ENCODE measurements at regions not wholly inside any gene's neighbourhood (a gene's known extent, or its start where the extent isn't known, plus 50 kb on each side); places are given as distances from the start of the nearest gene placed in this dataset.

DNA sequence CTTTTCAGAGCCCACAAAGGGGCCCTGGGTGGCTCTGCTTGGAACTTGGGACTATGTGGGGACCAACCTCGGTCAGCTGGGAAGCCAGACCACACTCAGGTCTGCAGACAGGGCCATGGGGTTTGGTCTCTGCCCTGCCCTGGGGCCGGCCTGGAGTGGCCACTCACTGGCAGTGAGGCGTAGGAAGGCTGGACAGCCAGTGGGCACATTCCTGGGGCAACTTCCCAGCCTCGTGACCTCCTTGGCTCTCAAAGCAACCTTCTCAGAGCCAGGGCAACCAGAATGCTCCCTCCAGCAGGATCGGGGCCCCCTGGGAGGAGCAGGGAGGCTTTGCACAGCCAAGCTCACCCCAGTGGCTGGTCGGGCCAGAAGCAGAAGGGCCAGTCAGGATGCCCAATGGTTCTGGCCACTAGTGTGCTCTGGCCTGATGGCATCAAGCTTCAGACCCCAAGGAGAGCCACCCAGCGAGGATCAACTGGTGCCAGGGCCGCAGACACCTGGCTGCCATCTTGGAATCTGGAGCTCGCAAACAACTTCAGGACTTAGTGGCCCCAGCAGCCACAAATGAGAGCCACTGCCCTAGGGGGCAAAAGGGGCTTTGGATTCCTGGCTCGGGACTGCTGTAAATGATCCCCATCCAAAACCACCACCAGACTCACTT, 87.1 kb downstream of the MYEOV start:
- H3K27ac ChIP-seq: no peak overlapping the region
- DNase-seq: no peak
- H3K9me3 ChIP-seq: no peaks in the 10 kb centered on the region
- no peaks in the 10 kb centered on the region for H3K4me1 ChIP-seq
- intact Hi-C loops (cut with DNase I; ENCODE audit: low total_unique reads): no loop called here
- no peak overlapping the region for H3K4me3 ChIP-seq
- no peaks in the 10 kb centered on the region for H3K27me3 ChIP-seq
- no peak for TF ChIP-seq POLR2A (IDR thresholded peaks at IDR 0.05)
- TF ChIP-seq, protein P1, sequence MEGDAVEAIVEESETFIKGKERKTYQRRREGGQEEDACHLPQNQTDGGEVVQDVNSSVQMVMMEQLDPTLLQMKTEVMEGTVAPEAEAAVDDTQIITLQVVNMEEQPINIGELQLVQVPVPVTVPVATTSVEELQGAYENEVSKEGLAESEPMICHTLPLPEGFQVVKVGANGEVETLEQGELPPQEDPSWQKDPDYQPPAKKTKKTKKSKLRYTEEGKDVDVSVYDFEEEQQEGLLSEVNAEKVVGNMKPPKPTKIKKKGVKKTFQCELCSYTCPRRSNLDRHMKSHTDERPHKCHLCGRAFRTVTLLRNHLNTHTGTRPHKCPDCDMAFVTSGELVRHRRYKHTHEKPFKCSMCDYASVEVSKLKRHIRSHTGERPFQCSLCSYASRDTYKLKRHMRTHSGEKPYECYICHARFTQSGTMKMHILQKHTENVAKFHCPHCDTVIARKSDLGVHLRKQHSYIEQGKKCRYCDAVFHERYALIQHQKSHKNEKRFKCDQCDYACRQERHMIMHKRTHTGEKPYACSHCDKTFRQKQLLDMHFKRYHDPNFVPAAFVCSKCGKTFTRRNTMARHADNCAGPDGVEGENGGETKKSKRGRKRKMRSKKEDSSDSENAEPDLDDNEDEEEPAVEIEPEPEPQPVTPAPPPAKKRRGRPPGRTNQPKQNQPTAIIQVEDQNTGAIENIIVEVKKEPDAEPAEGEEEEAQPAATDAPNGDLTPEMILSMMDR (IDR thresholded peaks at IDR 0.05): no peak
- H3K36me3 ChIP-seq: no peaks in the 10 kb centered on the region

DNA sequence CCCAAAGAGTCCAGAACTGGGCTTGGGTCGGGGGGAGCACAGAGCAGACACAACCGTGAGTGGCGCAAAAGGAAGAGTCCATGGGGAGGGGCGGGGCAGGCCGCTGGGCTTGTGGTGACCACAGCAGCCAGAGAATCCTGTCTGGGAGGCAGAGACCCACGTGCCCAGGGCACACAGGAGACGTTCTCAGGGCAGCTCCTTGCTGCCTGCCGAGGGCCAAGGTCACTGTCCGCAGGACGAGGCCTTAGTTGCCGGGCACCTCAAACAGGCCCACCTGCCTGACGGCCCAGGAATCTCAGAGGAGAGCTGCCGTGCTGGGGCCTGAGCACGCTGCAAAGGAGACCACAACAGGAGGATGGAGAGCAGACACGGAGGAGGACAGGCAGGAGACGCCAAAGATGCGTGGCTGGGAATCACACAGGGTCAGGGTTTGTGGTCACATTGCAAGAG, 87.8 kb downstream of the MYEOV start:
- Histone ChIP-seq H3K27ac (no peak overlapping the region), H3K4me1 (no peaks in the 10 kb centered on the region), H3K4me3 (no peak overlapping the region), H3K9me3 (no peaks in the 10 kb centered on the region), H3K27me3 (no peaks in the 10 kb centered on the region), H3K36me3 (no peaks in the 10 kb centered on the region)
- no peak for TF ChIP-seq POLR2A (IDR thresholded peaks at IDR 0.05)
- TF ChIP-seq, protein P1 (IDR thresholded peaks at IDR 0.05): no peak
- no peak for DNase-seq
- intact Hi-C loops (cut with DNase I; ENCODE audit: low total_unique reads): no loop called here

DNA sequence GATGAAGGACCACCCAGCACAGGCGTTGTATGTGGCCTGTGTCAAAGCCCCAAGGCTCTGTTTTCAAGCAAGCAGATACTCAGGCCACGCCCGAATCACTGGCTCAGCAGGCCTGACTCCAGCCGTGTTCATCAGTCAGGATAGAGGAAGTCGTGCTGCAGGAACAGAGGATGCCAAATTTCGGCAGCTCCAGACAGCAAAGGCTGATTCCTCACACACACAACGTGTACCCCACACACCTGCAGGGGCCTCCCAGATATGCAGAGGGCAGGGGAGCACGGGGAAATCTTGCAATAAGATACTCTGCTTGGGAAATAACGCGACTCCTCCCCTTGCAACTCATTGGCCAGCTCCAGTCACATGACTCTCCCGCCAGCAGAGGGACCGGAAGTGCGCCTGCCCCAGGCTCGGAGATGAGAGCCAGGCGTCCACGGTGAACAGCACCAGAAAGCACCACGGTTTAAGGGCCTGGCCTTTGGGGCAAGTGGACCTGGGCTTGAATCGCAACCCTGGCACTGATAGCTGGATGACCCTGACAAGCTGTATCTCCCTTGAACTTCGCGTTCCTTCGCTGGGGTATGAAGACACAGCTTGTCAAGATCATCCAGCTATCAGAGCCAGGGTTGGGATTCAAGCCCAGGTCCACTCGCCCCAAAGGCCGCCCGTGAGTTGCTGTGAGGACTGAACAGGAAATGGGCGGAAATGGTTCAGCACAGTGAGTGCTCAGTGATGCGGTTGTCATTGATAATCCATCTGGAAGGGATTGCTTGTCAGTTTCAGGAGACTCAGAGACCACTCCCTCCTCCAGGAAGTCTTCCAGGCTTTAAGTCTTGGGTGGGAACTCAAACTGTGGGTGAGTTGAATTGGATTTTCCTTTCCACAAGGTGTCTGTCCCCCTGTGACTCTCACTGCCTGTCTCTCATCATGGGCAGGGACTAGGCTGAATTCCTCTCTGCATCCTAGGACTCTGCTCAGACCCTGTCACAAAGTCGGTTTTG, 88.5 kb downstream of the MYEOV start:
- Histone ChIP-seq H3K27me3 (no peaks in the 10 kb centered on the region), H3K36me3 (no peaks in the 10 kb centered on the region), H3K4me3 (no peak overlapping the region), H3K4me1 (no peaks in the 10 kb centered on the region), H3K27ac (no peak overlapping the region), H3K9me3 (no peaks in the 10 kb centered on the region)
- no peak for TF ChIP-seq POLR2A (IDR thresholded peaks at IDR 0.05)
- intact Hi-C loops (cut with DNase I; ENCODE audit: low total_unique reads): no loop called here
- no peak for DNase-seq

DNA sequence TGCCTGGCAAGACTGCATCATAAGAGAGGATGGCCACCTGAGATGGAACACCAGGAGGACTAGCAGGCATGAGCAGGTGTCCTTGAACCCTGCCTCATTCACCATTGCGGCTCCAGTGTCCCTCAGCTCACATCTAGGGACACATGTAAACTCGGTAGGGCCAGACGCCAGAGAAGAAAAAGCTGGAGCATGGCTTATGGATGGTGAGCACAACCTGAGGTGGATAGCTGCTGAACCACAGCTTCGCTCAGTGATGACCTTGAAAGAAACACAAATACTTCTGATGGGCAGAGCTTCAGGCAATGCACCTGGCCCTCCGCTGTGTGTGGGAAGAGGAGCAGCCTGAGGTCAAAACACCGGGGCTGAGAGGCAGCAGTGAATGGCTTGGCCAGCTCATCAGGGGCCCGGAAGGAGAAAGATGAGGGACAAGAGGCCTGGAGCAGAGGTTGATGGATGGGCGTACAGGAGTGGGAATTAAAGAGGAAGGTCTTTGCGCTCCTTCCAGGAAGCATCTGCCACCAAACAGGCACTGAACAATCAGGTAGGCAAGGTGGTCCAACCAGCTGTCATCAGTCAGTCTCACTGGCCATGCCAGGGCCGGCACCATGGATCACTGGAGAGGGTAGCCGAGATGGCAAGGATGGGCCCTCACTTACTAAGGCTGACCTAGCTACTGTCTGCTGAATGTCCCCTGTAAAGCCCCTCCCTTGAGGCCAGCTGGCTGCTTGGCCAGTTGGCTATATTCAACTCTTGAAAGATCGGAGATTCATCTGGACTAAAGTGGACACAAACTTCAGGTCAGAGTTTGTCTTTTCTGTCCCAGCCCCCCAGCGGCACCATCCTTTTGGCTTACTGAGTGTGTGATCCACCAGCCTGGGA, 89.7 kb downstream of the MYEOV start:
- H3K9me3 ChIP-seq: peaks cover 0 to 8% of the 10 kb centered on the region in 2 donors
- no peaks in the 10 kb centered on the region for H3K27me3 ChIP-seq
- no peaks in the 10 kb centered on the region for H3K4me1 ChIP-seq
- no peak overlapping the region for H3K27ac ChIP-seq
- H3K4me3 ChIP-seq: no peak overlapping the region
- TF ChIP-seq, protein P1 (IDR thresholded peaks at IDR 0.05): no peak
- TF ChIP-seq POLR2A (IDR thresholded peaks at IDR 0.05): no peak
- intact Hi-C loops (cut with DNase I; ENCODE audit: low total_unique reads): no loop called here
- H3K36me3 ChIP-seq: no peaks in the 10 kb centered on the region
- no peak for DNase-seq

Measured in uterus (tissue), 3 donors.